CD4-positive, alpha-beta memory T cell (primary cell): ENCODE measurements at regions not wholly inside any gene's neighbourhood (a gene's known extent, or its start where the extent isn't known, plus 50 kb on each side); places are given as distances from the start of the nearest gene placed in this dataset.
"Not testable (repeated sequence)": the region's sequence is repeated elsewhere in the genome, so short reads cannot be mapped to it uniquely, and the experiment has no call there.

Experiments
- CTCF ChIA-PET: fragments of 350-600 bp; sonication (Branson Sonifier 250); formaldehyde crosslinking; loops from one replicate; lab custom pipeline; 2021; ENCODE audit warnings: inconsistent platforms; ENCODE audit not compliant: partially characterized antibody; lab: Charles Lee
- POLR2A ChIA-PET: fragments of 350-600 bp; sonication (Branson Sonifier 250); formaldehyde crosslinking; loops from one replicate; lab custom pipeline; 2021; ENCODE audit not compliant: partially characterized antibody; lab: Charles Lee
- DNase-seq, 5 donors: peaks; one replicate each; pipeline versions ENCODE4 v3.0.0 to v3.0.0-alpha.2; 2020 to 2022; ENCODE audit warnings: mixed read lengths in 1 of 5
- H3K27ac ChIP-seq: one replicate; pipeline ENCODE4 v1.7.0; 2013; ENCODE audit warnings: low read depth, low read length
- H3K27me3 ChIP-seq: 2 replicates; pipeline ENCODE4 v1.7.0; 2013; ENCODE audit warnings: mild to moderate bottlenecking, low read length, moderate library complexity; ENCODE audit not compliant: insufficient read depth
- H3K36me3 ChIP-seq: 2 replicates; pipeline ENCODE4 v1.7.0; 2013; ENCODE audit warnings: mild to moderate bottlenecking, low read length, moderate library complexity; ENCODE audit not compliant: insufficient read depth
- H3K4me1 ChIP-seq: 2 replicates; pipeline ENCODE4 v1.7.0; 2013; ENCODE audit warnings: mild to moderate bottlenecking, low read length, moderate library complexity; ENCODE audit not compliant: insufficient read depth
- H3K4me3 ChIP-seq, 2 donors: one replicate each; pipeline ENCODE4 v1.7.0; 2013; ENCODE audit warnings: low read length in 2 of 2, mild to moderate bottlenecking in 1 of 2
- H3K9me3 ChIP-seq, 2 donors: one replicate each; pipeline ENCODE4 v1.7.0; 2013; ENCODE audit warnings: low read length in 2 of 2, control low read depth in 1 of 2; ENCODE audit not compliant: control insufficient read depth in 1 of 2
- H3K27ac Mint-ChIP-seq, 7 donors: one replicate each; pipeline ENCODE4 v1.8.0; 2020 to 2021; ENCODE audit warnings: mixed read lengths in 7 of 7, mild to moderate bottlenecking in 6 of 7, inconsistent platforms in 3 of 7, moderate library complexity in 3 of 7
- H3K27me3 Mint-ChIP-seq, 2 donors: one replicate each; pipeline ENCODE4 v1.8.0; 2020 to 2021; ENCODE audit warnings: mixed read lengths in 2 of 2
- H3K36me3 Mint-ChIP-seq, 2 donors: one replicate each; pipeline ENCODE4 v1.8.0; 2020 to 2021; ENCODE audit warnings: mixed read lengths in 2 of 2, inconsistent platforms in 1 of 2, mild to moderate bottlenecking in 1 of 2
- H3K4me1 Mint-ChIP-seq, 4 donors: one replicate each; pipeline ENCODE4 v1.8.0; 2020 to 2021; ENCODE audit warnings: mixed read lengths in 4 of 4, mild to moderate bottlenecking in 1 of 4
- H3K4me3 Mint-ChIP-seq, 8 donors: one replicate each; pipeline ENCODE4 v1.8.0; 2020 to 2021; ENCODE audit warnings: mixed read lengths in 8 of 8, mild to moderate bottlenecking in 7 of 8, moderate library complexity in 6 of 8, inconsistent platforms in 3 of 8
- H3K9me3 Mint-ChIP-seq, 8 donors: one replicate each; pipeline ENCODE4 v1.8.0; 2020 to 2021; ENCODE audit warnings: mixed read lengths in 8 of 8, mild to moderate bottlenecking in 5 of 8, inconsistent platforms in 3 of 8, moderate library complexity in 1 of 8
- intact Hi-C: fragments of 100-400 bp; cut with micrococcal nuclease; formaldehyde crosslinking; loops from one replicate; pipeline ENCODE4 v1.15.1; 2023

DNA sequence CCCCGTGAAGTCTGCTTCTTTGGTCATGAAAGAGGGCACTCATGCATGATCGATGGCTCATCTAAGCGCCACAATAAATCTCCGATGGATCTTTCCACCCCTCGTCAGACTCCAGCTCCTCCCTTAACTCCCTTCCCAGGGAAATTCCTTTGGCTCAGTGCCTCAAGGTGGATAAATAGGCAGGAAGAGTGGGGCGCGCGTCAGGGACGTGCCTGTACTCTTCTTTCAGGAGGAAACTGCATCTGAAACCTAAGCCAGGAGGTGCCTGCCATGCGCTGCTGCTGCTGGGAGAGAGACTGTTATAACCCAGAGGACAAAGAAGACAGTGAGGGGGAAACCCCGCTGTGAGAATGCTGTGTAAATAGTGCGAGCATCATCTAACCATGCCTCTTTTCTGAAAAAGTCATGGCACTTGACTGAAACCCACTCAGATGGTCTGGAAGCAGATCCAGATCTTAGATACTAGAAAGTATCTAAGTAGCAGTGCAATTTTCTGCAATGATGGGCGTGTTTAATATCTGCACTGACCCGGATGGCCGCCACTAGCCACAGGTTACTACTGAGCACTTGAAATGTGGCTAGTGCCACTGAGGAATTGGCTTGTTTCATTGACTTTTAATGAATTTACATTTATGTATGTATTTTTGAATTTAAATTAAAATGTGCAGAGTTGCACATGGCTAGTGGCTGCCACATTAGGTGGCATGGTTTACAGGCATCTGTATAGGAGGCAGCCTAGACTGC is 120.3 kb upstream of the BASP1 start:
- CTCF ChIA-PET = no interaction called here
- Mint-ChIP-seq H3K4me1 (no peaks in the 10 kb centered on the region), H3K27ac (no peak overlapping the region), H3K9me3 (peaks cover 0 to 2% (median 0%) of the 10 kb centered on the region in 8 donors), H3K4me3 (no peak overlapping the region), H3K27me3 (no peaks in the 10 kb centered on the region), H3K36me3 (no peaks in the 10 kb centered on the region)
- H3K27me3 ChIP-seq = no peaks in the 10 kb centered on the region
- H3K4me3 ChIP-seq = no peak overlapping the region
- no peak overlapping the region for H3K27ac ChIP-seq
- no peaks in the 10 kb centered on the region for H3K9me3 ChIP-seq
- DNase-seq = no peak
- H3K4me1 ChIP-seq = no peaks in the 10 kb centered on the region
- intact Hi-C loops = no loop called here
- no peaks in the 10 kb centered on the region for H3K36me3 ChIP-seq
- POLR2A ChIA-PET = no interaction called here

DNA sequence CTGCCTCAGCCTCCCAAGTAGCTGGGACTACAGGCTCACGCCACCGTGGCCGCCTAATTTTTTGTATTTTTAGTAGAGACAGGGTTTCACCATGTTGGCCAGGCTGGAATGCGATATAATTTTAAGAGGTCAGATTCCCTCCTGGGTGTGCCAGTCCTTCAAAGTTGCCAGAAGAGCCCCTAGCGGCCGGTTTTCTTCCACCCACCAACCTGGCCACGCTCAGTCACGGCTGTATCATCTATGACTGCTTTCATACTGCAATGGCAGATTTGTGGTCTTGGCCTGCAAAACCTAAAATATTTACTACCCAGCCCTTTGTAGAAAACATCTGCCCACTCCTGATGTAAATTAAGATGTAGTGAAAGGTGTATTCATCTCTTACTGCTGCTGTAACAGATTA is 117.5 kb upstream of the BASP1 start:
- intact Hi-C loops = no loop called here
- DNase-seq = no peak
- no peaks in the 10 kb centered on the region for H3K4me1 Mint-ChIP-seq
- ChIA-PET CTCF (no interaction called here), POLR2A (no interaction called here)
- Histone ChIP-seq H3K36me3 (no peaks in the 10 kb centered on the region), H3K4me3 (no peak overlapping the region), H3K4me1 (no peaks in the 10 kb centered on the region), H3K9me3 (no peaks in the 10 kb centered on the region), H3K27me3 (no peaks in the 10 kb centered on the region), H3K27ac (no peak overlapping the region)
- H3K9me3 Mint-ChIP-seq = peaks cover 0 to 3% (median 0%) of the 10 kb centered on the region in 8 donors
- no peaks in the 10 kb centered on the region for H3K27me3 Mint-ChIP-seq
- H3K4me3 Mint-ChIP-seq = no peak overlapping the region
- no peak overlapping the region for H3K27ac Mint-ChIP-seq
- H3K36me3 Mint-ChIP-seq = no peaks in the 10 kb centered on the region

DNA sequence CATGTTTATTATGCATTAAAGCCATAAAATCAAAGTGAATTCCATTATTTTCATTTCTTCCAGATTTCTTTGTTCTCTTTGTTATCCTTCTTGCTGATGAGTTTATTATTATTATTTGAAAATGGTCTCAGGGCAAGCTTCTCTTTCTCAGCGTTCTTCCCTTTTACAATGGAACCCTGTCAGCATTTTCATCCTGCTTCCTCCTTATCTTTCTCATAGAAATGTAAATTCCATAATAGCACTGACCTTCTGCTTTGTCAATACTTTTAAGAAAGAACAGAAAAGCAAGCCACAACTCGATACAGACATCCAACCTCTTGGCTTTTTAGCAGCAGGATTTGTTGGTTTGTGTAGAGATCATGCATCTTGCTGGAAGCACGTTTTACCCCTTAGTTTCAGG is 114.0 kb upstream of the BASP1 start:
- Mint-ChIP-seq H3K9me3 (peaks cover 0 to 1% (median 0%) of the 10 kb centered on the region in 8 donors), H3K4me1 (no peaks in the 10 kb centered on the region), H3K4me3 (no peak overlapping the region), H3K27me3 (peaks cover 0 to 2% of the 10 kb centered on the region in 2 donors), H3K36me3 (no peaks in the 10 kb centered on the region), H3K27ac (no peak overlapping the region)
- CTCF ChIA-PET = no interaction called here
- POLR2A ChIA-PET = no interaction called here
- H3K27ac ChIP-seq = no peak overlapping the region
- H3K27me3 ChIP-seq = no peaks in the 10 kb centered on the region
- no peak overlapping the region for H3K4me3 ChIP-seq
- intact Hi-C loops = no loop called here
- H3K9me3 ChIP-seq = no peaks in the 10 kb centered on the region
- H3K4me1 ChIP-seq = no peaks in the 10 kb centered on the region
- H3K36me3 ChIP-seq = no peaks in the 10 kb centered on the region
- DNase-seq = no peak

DNA sequence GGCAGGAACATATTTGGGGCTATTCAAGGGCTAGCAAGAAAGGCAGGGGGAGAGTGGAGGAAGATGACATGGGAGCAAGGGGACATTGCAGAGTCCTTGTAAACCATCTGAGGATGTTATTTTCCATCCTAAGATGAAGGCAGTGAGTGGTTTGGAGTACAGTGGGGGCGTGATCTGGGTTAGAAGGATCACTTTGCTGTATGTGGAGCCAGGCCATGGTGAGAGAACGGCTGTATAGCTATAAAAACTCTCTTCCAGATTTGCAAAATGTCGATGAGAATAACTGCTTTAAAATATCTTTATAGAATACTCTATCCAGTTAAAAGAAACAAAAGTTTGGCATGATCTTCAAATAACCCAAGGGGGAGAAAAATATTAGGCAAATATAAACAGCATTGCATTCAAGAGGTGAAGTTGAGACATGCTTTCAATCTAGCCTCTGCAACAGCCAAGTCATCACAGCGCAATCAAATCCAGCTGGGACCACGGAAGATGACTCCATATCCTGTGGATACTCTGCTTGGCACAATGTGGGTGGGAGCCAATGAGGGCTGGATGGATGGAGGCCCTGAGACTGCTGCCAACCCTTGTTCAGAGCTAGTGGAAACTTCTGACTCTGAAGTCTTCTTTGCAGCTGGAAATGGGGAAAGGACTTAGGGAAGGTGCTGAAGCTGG is 111.5 kb upstream of the BASP1 start:
- ChIA-PET CTCF (no interaction called here), POLR2A (no interaction called here)

DNA sequence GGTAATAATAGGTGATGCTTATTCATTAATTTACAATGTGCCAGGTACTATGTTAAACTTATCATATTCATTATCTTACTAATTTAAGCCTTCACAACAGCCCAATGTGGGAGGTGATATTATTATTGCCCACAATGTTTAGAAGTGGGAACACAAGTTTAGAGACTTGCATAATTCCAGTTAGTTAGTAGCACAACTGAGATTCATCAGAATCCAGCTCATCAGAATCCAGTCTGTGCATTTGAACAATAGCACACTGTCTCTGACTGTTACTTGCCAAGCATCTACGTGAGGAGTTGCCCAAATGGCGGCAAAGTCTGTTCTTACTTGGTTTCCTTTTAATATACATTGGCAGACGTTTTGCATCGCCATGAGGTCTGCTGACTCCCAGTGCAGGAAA is 110.9 kb upstream of the BASP1 start:
- Histone ChIP-seq H3K9me3 (no peaks in the 10 kb centered on the region), H3K4me3 (no peak overlapping the region), H3K36me3 (no peaks in the 10 kb centered on the region), H3K27ac (no peak overlapping the region), H3K27me3 (no peaks in the 10 kb centered on the region), H3K4me1 (no peaks in the 10 kb centered on the region)
- Mint-ChIP-seq H3K27ac (no peak overlapping the region), H3K4me1 (no peaks in the 10 kb centered on the region), H3K36me3 (no peaks in the 10 kb centered on the region), H3K4me3 (no peak overlapping the region), H3K9me3 (peaks cover 0 to 1% (median 0%) of the 10 kb centered on the region in 8 donors), H3K27me3 (peaks cover 2% of the 10 kb centered on the region in 2 donors)
- no peak for DNase-seq
- ChIA-PET CTCF (no interaction called here), POLR2A (no interaction called here)
- intact Hi-C loops = no loop called here

More for the DNA sequence above, 111.5 kb upstream of the BASP1 start:
- Mint-ChIP-seq H3K9me3 (peaks cover 0 to 1% (median 0%) of the 10 kb centered on the region in 8 donors), H3K27me3 (peaks cover 2% of the 10 kb centered on the region in 2 donors), H3K27ac (no peak overlapping the region), H3K36me3 (no peaks in the 10 kb centered on the region), H3K4me1 (no peaks in the 10 kb centered on the region), H3K4me3 (no peak overlapping the region)
- H3K27me3 ChIP-seq = no peaks in the 10 kb centered on the region
- intact Hi-C loops = no loop called here
- no peaks in the 10 kb centered on the region for H3K36me3 ChIP-seq
- no peak overlapping the region for H3K27ac ChIP-seq
- H3K4me1 ChIP-seq = no peaks in the 10 kb centered on the region
- no peak for DNase-seq
- no peak overlapping the region for H3K4me3 ChIP-seq
- H3K9me3 ChIP-seq = no peaks in the 10 kb centered on the region

DNA sequence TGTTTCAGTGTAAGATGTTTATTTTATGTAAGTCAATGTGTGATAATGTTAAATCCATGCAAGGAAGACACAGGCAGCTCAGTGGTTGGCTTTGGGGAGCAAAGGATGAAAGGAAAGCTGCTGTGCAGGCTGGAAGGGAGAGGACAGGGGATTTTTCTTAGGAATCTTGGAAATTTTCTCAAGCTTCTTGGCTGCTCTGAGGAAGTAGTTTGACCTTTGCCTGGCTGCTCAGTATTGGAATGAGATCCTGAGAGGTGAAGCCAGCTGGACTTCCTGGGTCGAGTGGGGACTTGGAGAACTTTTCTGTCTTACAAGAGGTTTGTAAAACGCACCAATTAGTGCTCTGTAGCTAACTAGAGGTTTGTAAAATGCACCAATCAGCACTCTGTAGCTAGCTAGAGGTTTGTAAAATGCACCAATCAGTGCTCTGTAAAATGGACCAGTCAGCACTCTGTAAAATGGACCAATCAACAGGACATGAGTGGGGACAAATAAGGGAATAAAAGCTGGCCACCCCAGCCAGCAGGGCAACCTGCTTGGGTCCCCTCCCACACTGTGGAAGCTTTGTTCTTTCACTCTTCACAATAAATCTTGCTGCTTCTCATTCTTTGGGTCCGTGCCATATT is 105.2 kb upstream of the BASP1 start:
- H3K27me3 Mint-ChIP-seq, H3K36me3 Mint-ChIP-seq, H3K9me3 Mint-ChIP-seq, H3K27ac Mint-ChIP-seq, POLR2A ChIA-PET, H3K4me1 Mint-ChIP-seq, H3K27me3 ChIP-seq, H3K27ac ChIP-seq, H3K4me3 ChIP-seq, intact Hi-C loops, H3K9me3 ChIP-seq, DNase-seq, CTCF ChIA-PET, H3K4me1 ChIP-seq, H3K36me3 ChIP-seq, H3K4me3 Mint-ChIP-seq: not testable (repeated sequence)

DNA sequence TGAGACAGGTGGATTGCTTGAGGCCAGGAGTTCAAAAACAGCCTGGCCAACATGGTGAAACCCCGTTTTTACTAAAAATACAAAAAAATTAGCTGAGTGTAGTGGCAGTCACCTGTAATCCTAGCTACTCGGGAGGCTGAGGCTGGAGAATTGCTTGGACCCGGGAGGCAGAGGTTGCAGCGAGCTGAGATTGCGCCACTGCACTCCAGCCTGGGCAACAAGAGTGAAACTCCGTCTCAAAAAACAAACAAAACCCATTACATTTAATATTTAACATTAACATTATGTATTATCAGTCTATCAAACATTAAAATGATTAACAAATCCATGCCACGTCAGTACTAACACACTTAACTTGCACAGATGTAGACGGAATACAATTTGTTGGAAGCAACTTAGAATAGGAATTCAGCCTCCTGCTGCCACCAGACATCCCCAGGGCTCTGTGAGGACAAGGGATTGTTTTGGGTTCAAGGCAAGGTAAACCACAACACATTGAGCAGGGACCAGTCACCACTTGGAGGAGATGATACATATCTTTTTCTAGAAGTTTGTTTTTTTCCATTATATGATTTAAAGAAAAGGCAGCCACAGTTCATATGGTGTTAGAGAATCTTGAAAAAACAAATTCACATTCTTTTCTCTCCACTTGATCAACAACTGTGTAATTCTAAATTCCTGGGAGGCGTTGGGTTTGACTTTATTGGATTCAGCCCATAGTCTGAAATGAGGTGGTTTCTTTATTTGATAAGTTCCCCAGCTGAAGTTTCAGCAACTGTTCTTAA is 104.1 kb upstream of the BASP1 start:
- Histone ChIP-seq H3K9me3 (no peaks in the 10 kb centered on the region), H3K4me1 (no peaks in the 10 kb centered on the region), H3K36me3 (no peaks in the 10 kb centered on the region), H3K4me3 (no peak overlapping the region), H3K27me3 (no peaks in the 10 kb centered on the region), H3K27ac (no peak overlapping the region)
- ChIA-PET CTCF (interaction anchor here (1.5 kb wide), 1 partner anchor 19 kb away, joined by 4 read pairs; no protein-coding TSS in a partner anchor), POLR2A (no interaction called here)
- no peak for DNase-seq
- H3K4me3 Mint-ChIP-seq = no peak overlapping the region
- H3K27ac Mint-ChIP-seq = no peak overlapping the region
- H3K27me3 Mint-ChIP-seq = peaks cover 1 to 2% of the 10 kb centered on the region in 2 donors
- intact Hi-C loops = no loop called here
- no peaks in the 10 kb centered on the region for H3K36me3 Mint-ChIP-seq
- H3K9me3 Mint-ChIP-seq = peaks cover 0 to 2% (median 0%) of the 10 kb centered on the region in 8 donors
- no peaks in the 10 kb centered on the region for H3K4me1 Mint-ChIP-seq
